Upper lobe of left lung (tissue), 6 donors: ENCODE measurements at regions not wholly inside any gene's neighbourhood (a gene's known extent, or its start where the extent isn't known, plus 50 kb on each side); places are given as distances from the start of the nearest gene placed in this dataset.

Experiments used
- ATAC-seq, 2 donors: fragments of 200-7000 bp; cut with Tn5 transposase; one replicate each; pipeline ENCODE4 v1.9.1; 2022; ENCODE audit warnings: mild to moderate bottlenecking in 2 of 2, moderate library complexity in 2 of 2; ENCODE audit not compliant: low FRiP score in 2 of 2
- DNase-seq, 2 donors: peaks; one replicate each; pipeline ENCODE4 v3.0.0-alpha.2; 2019 to 2020
- H3K27ac ChIP-seq, 4 donors: fragments of 200-600 bp; sonication (generic); one replicate each; pipeline ENCODE4 v1.5.1; 2016 to 2019
- H3K27me3 ChIP-seq, 4 donors: fragments of 200-600 bp; sonication (generic); one replicate each; pipeline ENCODE4 v1.5.1; 2017 to 2019
- H3K36me3 ChIP-seq, 4 donors: fragments of 200-600 bp; sonication (generic); one replicate each; pipeline ENCODE4 v1.5.1; 2016 to 2019
- H3K4me1 ChIP-seq, 4 donors: fragments of 200-600 bp; sonication (generic); one replicate each; pipeline ENCODE4 v1.5.1; 2018 to 2019
- H3K4me3 ChIP-seq, 4 donors: fragments of 200-600 bp; sonication (generic); one replicate each; pipeline ENCODE4 v1.5.1; 2017 to 2019; ENCODE audit warnings: mild to moderate bottlenecking in 2 of 4, moderate library complexity in 1 of 4
- H3K9me3 ChIP-seq, 4 donors: fragments of 200-600 bp; sonication (generic); one replicate each; pipeline ENCODE4 v1.5.1; 2018 to 2019
- EP300 ChIP-seq, 4 donors: sonication (generic); formaldehyde crosslinking; IDR thresholded peaks; one replicate each; pipeline ENCODE4 v1.5.1; 2017; ENCODE audit warnings: antibody characterized with exemption in 4 of 4, control low read depth in 2 of 4
- POLR2A ChIP-seq, 4 donors: fragments of 450-650 bp; IDR thresholded peaks; one replicate each; pipeline ENCODE4 v1.5.1; 2016 to 2017; ENCODE audit warnings: antibody characterized with exemption in 4 of 4, mild to moderate bottlenecking in 2 of 4
- POLR2AphosphoS5 ChIP-seq, 2 donors: sonication (generic); formaldehyde crosslinking; IDR thresholded peaks; one replicate each; pipeline ENCODE4 v1.5.1; 2017; ENCODE audit warnings: antibody characterized with exemption in 2 of 2
- WGBS, 2 donors: methylation state at CpG; one replicate each; pipeline ENCODE4 v1.1.5; 2017 to 2018; 5-methylcytosine and 5-hydroxymethylcytosine counted together
- TF ChIP-seq, protein P1 (sequence below), 6 experiments: fragments of 450-650 bp in 4 of 6; fragments of 200-600 bp in 2 of 6; sonication (generic) in 2 of 6; IDR thresholded peaks; one replicate each; pipeline ENCODE4 v1.5.1; 2016 to 2019; ENCODE audit warnings: antibody characterized with exemption in 6 of 6
- donor health status: DM: no; HTN: no; CAD: no; lungs with moderate emphysema.
- donor health status: DM: no; HTN: yes; CAD: no; lungs with severe emphysema.

GRCh38 chr2:41657226-41657625 is 390.6 kb upstream of the PKDCC start:
- no peak for TF ChIP-seq EP300 (IDR thresholded peaks at IDR 0.05)
- TF ChIP-seq, protein P1, sequence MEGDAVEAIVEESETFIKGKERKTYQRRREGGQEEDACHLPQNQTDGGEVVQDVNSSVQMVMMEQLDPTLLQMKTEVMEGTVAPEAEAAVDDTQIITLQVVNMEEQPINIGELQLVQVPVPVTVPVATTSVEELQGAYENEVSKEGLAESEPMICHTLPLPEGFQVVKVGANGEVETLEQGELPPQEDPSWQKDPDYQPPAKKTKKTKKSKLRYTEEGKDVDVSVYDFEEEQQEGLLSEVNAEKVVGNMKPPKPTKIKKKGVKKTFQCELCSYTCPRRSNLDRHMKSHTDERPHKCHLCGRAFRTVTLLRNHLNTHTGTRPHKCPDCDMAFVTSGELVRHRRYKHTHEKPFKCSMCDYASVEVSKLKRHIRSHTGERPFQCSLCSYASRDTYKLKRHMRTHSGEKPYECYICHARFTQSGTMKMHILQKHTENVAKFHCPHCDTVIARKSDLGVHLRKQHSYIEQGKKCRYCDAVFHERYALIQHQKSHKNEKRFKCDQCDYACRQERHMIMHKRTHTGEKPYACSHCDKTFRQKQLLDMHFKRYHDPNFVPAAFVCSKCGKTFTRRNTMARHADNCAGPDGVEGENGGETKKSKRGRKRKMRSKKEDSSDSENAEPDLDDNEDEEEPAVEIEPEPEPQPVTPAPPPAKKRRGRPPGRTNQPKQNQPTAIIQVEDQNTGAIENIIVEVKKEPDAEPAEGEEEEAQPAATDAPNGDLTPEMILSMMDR (IDR thresholded peaks at IDR 0.05): no peak
- no peak for TF ChIP-seq POLR2AphosphoS5 (IDR thresholded peaks at IDR 0.05)
- no peak for TF ChIP-seq POLR2A (IDR thresholded peaks at IDR 0.05)
- DNase-seq: no peak

DNA sequence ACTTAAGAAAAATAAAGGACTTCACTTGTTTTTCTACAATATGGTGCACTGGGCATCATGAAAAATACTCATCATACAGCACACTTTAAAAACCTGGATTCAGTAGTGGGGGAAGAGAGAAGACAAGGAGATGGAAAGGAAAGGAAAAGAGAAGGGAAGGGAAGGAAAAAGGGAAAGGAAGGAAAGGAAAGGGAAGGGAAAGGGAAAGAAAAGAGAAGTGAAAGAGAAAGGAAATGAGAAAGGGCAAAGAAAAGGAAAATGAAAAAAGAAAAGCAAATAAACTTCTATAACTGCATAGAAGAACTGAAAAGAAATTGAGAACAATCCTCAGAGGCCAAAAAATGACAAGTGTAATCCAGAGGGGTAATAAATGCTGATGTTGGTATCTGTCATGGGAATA is 388.1 kb upstream of the PKDCC start:
- DNase-seq (no peak), ATAC-seq (no peak)
- no peaks in the 10 kb centered on the region for H3K9me3 ChIP-seq
- no peaks in the 10 kb centered on the region for H3K27me3 ChIP-seq
- H3K4me1 ChIP-seq: no peaks in the 10 kb centered on the region
- no peak overlapping the region for H3K4me3 ChIP-seq
- H3K27ac ChIP-seq: no peak overlapping the region
- TF ChIP-seq EP300 (IDR thresholded peaks at IDR 0.05) (no peak), POLR2A (IDR thresholded peaks at IDR 0.05) (no peak), POLR2AphosphoS5 (IDR thresholded peaks at IDR 0.05) (no peak)
- TF ChIP-seq, protein P1 (IDR thresholded peaks at IDR 0.05): no peak
- no peaks in the 10 kb centered on the region for H3K36me3 ChIP-seq

More at GRCh38 chr2:41657226-41657625, 390.6 kb upstream of the PKDCC start:
- H3K27me3 ChIP-seq: no peaks in the 10 kb centered on the region
- no peak for ATAC-seq
- H3K36me3 ChIP-seq: no peaks in the 10 kb centered on the region
- no peak overlapping the region for H3K27ac ChIP-seq
- H3K9me3 ChIP-seq: no peaks in the 10 kb centered on the region
- no peak overlapping the region for H3K4me3 ChIP-seq
- H3K4me1 ChIP-seq: no peaks in the 10 kb centered on the region

- Histone ChIP-seq H3K4me3 (no peak overlapping the region), H3K27me3 (no peaks in the 10 kb centered on the region), H3K27ac (no peak overlapping the region), H3K36me3 (no peaks in the 10 kb centered on the region), H3K4me1 (no peaks in the 10 kb centered on the region), H3K9me3 (no peaks in the 10 kb centered on the region)
- DNase-seq: no peak
- no peak for TF ChIP-seq POLR2AphosphoS5 (IDR thresholded peaks at IDR 0.05)
- no peak for ATAC-seq
Measured at GRCh38 chr2:41662461-41662860, 385.4 kb upstream of the PKDCC start.

DNA sequence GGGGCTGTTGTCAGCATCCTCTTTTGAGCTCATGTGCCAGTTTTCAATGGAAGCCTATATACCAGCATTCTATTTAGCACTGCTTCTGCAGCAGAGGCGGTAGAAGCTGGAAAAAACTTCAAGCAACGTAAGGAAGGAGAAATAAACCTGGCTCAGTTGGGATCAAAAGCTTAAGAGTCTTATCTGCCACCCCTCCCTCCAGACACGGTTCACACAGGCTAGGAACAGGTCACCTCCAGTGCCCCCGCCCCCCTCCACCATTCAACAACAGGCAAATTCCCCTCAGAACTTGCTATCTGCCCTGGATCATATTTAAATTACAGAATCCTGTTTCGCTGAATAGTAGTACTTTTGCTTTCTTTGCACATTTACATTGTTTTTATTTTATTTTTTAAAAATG is 384.8 kb upstream of the PKDCC start:
- no peak overlapping the region for H3K27ac ChIP-seq
- no peaks in the 10 kb centered on the region for H3K4me1 ChIP-seq
- H3K27me3 ChIP-seq: no peaks in the 10 kb centered on the region
- no peaks in the 10 kb centered on the region for H3K9me3 ChIP-seq
- ATAC-seq: no peak
- no peaks in the 10 kb centered on the region for H3K36me3 ChIP-seq
- TF ChIP-seq POLR2AphosphoS5 (IDR thresholded peaks at IDR 0.05) (no peak), POLR2A (IDR thresholded peaks at IDR 0.05) (no peak), EP300 (IDR thresholded peaks at IDR 0.05) (no peak)
- TF ChIP-seq, protein P1 (IDR thresholded peaks at IDR 0.05): no peak
- WGBS, 2 donors: 65 to 69% methylated on average over 5 of the region's 5 CpGs
- H3K4me3 ChIP-seq: no peak overlapping the region
- DNase-seq: no peak

DNA sequence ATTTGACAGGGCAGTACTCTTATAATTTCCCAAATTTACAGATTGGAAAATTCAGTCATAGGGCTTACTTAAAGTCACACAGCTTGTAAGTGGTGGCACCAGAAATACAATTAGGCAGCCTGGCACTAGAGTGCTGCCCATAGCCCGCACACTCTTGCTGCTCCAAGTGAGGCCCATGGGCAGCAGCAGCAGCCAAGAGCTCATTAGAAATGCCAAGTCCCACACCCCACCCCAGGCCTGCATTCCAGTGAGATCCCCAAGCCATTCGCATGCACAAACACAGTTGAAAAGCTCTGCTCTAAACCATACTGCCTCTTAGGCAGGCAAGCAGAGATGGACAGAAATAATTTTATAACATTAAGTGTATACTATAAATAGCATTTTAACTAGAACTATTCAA is 379.3 kb upstream of the PKDCC start:
- Histone ChIP-seq H3K9me3 (no peaks in the 10 kb centered on the region), H3K27ac (no peak overlapping the region), H3K36me3 (no peaks in the 10 kb centered on the region), H3K4me1 (no peaks in the 10 kb centered on the region), H3K27me3 (no peaks in the 10 kb centered on the region), H3K4me3 (no peak overlapping the region)
- ATAC-seq (no peak), DNase-seq (no peak)
- WGBS, 2 donors: 61 to 69% methylated on average over 2 of the region's 2 CpGs
- TF ChIP-seq POLR2A (IDR thresholded peaks at IDR 0.05): no peak
- no peak for TF ChIP-seq POLR2AphosphoS5 (IDR thresholded peaks at IDR 0.05)
- TF ChIP-seq, protein P1 (IDR thresholded peaks at IDR 0.05): no peak
- TF ChIP-seq EP300 (IDR thresholded peaks at IDR 0.05): no peak
